ENCODE measurements at regions not wholly inside any gene's neighbourhood (a gene's known extent, or its start where the extent isn't known, plus 50 kb on each side); places are given as distances from the start of the nearest gene placed in this dataset.

DNA sequence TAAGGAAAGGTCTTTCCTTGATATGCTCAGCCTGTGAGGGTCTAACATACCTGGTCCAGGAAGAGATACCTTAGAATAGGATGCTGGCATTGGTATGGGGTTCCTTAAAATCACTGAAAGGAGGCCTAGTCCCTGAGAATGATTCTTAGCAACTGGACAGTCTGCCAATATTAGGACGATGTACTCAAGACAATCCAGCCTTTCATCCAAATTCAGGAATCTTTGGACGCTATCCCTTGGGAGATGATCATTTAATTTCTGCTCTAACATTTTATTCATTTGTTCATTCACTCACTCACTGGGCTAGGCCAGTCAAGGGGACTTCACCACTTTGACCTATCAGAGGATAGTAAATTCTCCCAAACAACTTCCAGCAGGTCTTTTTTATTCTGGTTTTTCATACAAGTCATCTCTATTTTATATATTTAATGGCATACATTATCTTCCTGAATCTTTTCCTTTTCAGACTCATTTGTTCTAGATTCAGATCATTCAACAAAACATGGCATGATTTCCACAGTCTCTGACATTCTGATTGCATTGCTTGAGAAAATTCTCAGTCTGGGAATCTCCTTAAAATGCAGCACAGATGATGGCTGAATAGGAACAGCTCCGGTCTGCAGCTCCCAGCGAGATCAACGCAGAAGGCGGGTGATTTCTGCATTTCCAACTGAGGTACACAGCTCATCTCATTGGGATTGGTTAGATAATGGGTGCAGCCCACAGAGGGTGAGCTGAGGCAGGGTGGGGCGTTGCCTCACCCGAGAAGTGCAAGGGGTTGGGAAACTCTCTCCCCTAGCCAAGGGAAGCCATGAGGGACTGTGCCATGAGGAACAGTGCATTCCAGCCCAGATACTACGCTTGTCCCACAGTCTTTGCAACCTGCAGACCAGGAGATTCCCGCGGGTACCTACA lies 118.0 kb upstream of the PRICKLE1 start:
- intact Hi-C loops (cut with DNase I; ENCODE audit: low total_unique reads) = no loop called here
- no peaks in the 10 kb centered on the region for H3K9me3 ChIP-seq
- DNase-seq = peak; percentile 6 to 35
- no peak overlapping the region for H3K4me3 ChIP-seq
- H3K27ac ChIP-seq = no peak overlapping the region
- in situ Hi-C loops (cut with MboI; ENCODE audit: low sequenced_read_pairs in 4 of 4) = no loop called here
- no peak for ATAC-seq
- H3K36me3 ChIP-seq = no peaks in the 10 kb centered on the region
- H3K4me1 ChIP-seq = peaks cover 9 to 13% of the 10 kb centered on the region in 2 donors
- H3K27me3 ChIP-seq = no peaks in the 10 kb centered on the region
- TF ChIP-seq POLR2A (IDR thresholded peaks at IDR 0.05) = no peak
- TF ChIP-seq, protein P1, sequence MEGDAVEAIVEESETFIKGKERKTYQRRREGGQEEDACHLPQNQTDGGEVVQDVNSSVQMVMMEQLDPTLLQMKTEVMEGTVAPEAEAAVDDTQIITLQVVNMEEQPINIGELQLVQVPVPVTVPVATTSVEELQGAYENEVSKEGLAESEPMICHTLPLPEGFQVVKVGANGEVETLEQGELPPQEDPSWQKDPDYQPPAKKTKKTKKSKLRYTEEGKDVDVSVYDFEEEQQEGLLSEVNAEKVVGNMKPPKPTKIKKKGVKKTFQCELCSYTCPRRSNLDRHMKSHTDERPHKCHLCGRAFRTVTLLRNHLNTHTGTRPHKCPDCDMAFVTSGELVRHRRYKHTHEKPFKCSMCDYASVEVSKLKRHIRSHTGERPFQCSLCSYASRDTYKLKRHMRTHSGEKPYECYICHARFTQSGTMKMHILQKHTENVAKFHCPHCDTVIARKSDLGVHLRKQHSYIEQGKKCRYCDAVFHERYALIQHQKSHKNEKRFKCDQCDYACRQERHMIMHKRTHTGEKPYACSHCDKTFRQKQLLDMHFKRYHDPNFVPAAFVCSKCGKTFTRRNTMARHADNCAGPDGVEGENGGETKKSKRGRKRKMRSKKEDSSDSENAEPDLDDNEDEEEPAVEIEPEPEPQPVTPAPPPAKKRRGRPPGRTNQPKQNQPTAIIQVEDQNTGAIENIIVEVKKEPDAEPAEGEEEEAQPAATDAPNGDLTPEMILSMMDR (IDR thresholded peaks at IDR 0.05 in 4 of 5, conservative IDR thresholded peaks at IDR 0.05 in 1 of 5) = no peak

DNA sequence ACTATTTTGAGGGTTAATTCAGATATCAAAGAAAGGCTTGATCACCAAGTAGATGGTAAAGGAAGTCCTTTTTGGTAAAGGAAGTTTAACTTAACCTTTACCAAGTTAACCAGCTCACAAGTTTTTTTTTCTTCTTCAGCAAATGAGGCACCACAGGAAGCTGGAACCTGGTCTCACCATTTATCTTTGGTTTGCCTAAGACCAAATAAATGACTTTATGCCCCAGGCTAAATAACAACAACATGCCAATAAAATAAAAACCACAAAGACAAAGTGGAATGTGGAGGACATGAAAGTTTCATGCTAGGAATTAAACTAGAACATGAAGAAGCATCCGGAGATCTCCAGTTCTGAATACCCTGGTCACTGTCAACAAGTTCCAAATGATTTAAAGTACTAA lies 116.8 kb upstream of the PRICKLE1 start:
- TF ChIP-seq, protein P1 (IDR thresholded peaks at IDR 0.05 in 4 of 5, conservative IDR thresholded peaks at IDR 0.05 in 1 of 5) = no peak
- no peak for TF ChIP-seq POLR2A (IDR thresholded peaks at IDR 0.05)
- in situ Hi-C loops (cut with MboI; ENCODE audit: low sequenced_read_pairs in 4 of 4) (no loop called here), intact Hi-C loops (cut with DNase I; ENCODE audit: low total_unique reads) (no loop called here)
- H3K36me3 ChIP-seq = no peaks in the 10 kb centered on the region
- peaks cover 9 to 13% of the 10 kb centered on the region in 2 donors for H3K4me1 ChIP-seq
- no peaks in the 10 kb centered on the region for H3K9me3 ChIP-seq
- H3K27me3 ChIP-seq = no peaks in the 10 kb centered on the region
- no peak for ATAC-seq
- no peak for DNase-seq
- H3K4me3 ChIP-seq = no peak overlapping the region
- peak overlapping the region in 2 of 4 donors; percentile 26 to 41 for H3K27ac ChIP-seq

DNA sequence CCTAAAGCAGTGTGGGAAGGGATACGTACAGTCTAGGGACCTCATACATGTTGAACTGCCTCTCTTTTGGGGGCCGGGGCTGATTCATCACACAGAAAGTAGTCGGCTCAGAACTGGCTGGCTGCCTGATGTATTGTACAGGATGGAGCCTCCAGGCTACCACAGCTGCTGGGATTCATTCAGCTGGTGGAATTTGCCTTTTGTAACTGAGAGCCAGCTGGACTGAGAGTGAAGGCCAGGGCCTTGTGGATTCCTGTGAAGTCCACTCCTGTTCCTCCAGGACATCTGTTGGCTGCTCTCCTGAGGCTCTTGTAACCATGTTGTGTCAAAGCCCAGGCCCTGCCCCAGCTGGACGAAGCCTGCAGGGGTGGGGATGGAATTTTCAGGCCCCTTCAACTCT lies 116.3 kb upstream of the PRICKLE1 start:
- TF ChIP-seq, protein P1 (IDR thresholded peaks at IDR 0.05 in 4 of 5, conservative IDR thresholded peaks at IDR 0.05 in 1 of 5) = no peak
- no peak for TF ChIP-seq POLR2A (IDR thresholded peaks at IDR 0.05)
- H3K9me3 ChIP-seq = no peaks in the 10 kb centered on the region
- no peak overlapping the region for H3K4me3 ChIP-seq
- H3K27ac ChIP-seq = peak overlapping the region in 2 of 4 donors; percentile 26 to 41
- ATAC-seq = peak; percentile 93 to 94
- intact Hi-C loops (cut with DNase I; ENCODE audit: low total_unique reads) (no loop called here), in situ Hi-C loops (cut with MboI; ENCODE audit: low sequenced_read_pairs in 4 of 4) (no loop called here)
- no peaks in the 10 kb centered on the region for H3K27me3 ChIP-seq
- DNase-seq = peak; percentile 68 to 80
- H3K4me1 ChIP-seq = peaks cover 9 to 13% of the 10 kb centered on the region in 2 donors
- H3K36me3 ChIP-seq = no peaks in the 10 kb centered on the region

DNA sequence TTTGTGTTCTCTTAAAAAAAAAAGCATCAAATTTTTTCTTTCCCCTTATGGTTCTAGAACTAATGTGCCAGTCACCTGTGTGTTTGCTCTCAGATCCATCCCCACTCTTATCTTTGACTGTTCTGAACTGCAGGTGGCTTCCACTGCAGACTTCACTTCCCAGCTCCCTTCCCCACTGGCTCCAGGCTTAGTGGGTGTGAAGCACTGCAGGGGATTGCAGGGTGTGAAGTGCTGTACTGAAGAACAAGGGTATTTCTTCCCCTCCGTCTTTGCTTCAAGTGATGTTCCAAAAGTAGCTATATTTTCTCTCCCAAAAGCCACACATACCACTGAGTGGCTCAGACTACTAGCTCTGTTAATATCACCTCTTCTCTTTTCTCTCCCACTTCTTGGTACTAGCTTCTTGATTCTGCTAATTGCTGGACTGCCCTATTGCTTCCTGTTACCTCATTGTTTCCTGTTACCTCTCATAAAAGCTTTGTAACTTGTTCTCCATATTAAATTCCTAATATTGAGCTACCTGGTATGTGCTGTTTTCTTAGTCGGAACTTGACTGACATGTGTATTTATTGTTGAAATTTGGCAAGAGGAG lies 115.4 kb upstream of the PRICKLE1 start:
- DNase-seq (no peak), ATAC-seq (no peak)
- Histone ChIP-seq H3K4me1 (peaks cover 9 to 13% of the 10 kb centered on the region in 2 donors), H3K27ac (no peak overlapping the region), H3K27me3 (no peaks in the 10 kb centered on the region), H3K4me3 (no peak overlapping the region), H3K9me3 (no peaks in the 10 kb centered on the region), H3K36me3 (no peaks in the 10 kb centered on the region)
- intact Hi-C loops (cut with DNase I; ENCODE audit: low total_unique reads) (no loop called here), in situ Hi-C loops (cut with MboI; ENCODE audit: low sequenced_read_pairs in 4 of 4) (no loop called here)
- TF ChIP-seq, protein P1 (IDR thresholded peaks at IDR 0.05 in 4 of 5, conservative IDR thresholded peaks at IDR 0.05 in 1 of 5) = no peak
